ENCODE measurements at regions not wholly inside any gene's neighbourhood (a gene's known extent, or its start where the extent isn't known, plus 50 kb on each side); places are given as distances from the start of the nearest gene placed in this dataset.
"Not testable (repeated sequence)": the region's sequence is repeated elsewhere in the genome, so short reads cannot be mapped to it uniquely, and the experiment has no call there.

GRCh38 chr1:5611851-5612250 is 380.4 kb downstream of the NPHP4 start:
- DNase-seq (ENCODE audit: low read depth): no peak
- no peak overlapping the region for H3K4me3 ChIP-seq (ENCODE audit: low read depth, low read length)
- no peak for TF ChIP-seq CTCF (IDR thresholded peaks at IDR 0.05; ENCODE audit: insufficient read depth, low read depth, low read length, missing control alignments)

GRCh38 chr1:5611431-5611830 is 380.8 kb downstream of the NPHP4 start:
- H3K4me3 ChIP-seq (ENCODE audit: low read depth, low read length): no peak overlapping the region
- no peak for TF ChIP-seq CTCF (IDR thresholded peaks at IDR 0.05; ENCODE audit: insufficient read depth, low read depth, low read length, missing control alignments)
- DNase-seq (ENCODE audit: low read depth): no peak

GRCh38 chr1:5610432-5610831 is 381.8 kb downstream of the NPHP4 start:
- TF ChIP-seq CTCF (IDR thresholded peaks at IDR 0.05; ENCODE audit: insufficient read depth, low read depth, low read length, missing control alignments): no peak
- DNase-seq (ENCODE audit: low read depth): no peak

GRCh38 chr1:5603353-5604104 is 388.7 kb downstream of the NPHP4 start:
- no peak for TF ChIP-seq CTCF (IDR thresholded peaks at IDR 0.05; ENCODE audit: insufficient read depth, low read depth, low read length, missing control alignments)
- no peak for DNase-seq (ENCODE audit: low read depth)
- H3K4me3 ChIP-seq (ENCODE audit: low read depth, low read length): no peak overlapping the region

More at GRCh38 chr1:5610432-5610831, 381.8 kb downstream of the NPHP4 start:
- no peak overlapping the region for H3K4me3 ChIP-seq (ENCODE audit: low read depth, low read length)

GRCh38 chr1:5602718-5603117 is 389.5 kb downstream of the NPHP4 start:
- not testable (repeated sequence) for H3K4me3 ChIP-seq (ENCODE audit: low read depth, low read length); DNase-seq (ENCODE audit: low read depth)

GRCh38 chr1:5601516-5601915 is 390.7 kb downstream of the NPHP4 start:
- DNase-seq (ENCODE audit: low read depth): no peak
- no peak for TF ChIP-seq CTCF (IDR thresholded peaks at IDR 0.05; ENCODE audit: insufficient read depth, low read depth, low read length, missing control alignments)
- H3K4me3 ChIP-seq (ENCODE audit: low read depth, low read length): no peak overlapping the region

GRCh38 chr1:5599541-5599940 is 392.7 kb downstream of the NPHP4 start:
- no peak for TF ChIP-seq CTCF (IDR thresholded peaks at IDR 0.05; ENCODE audit: insufficient read depth, low read depth, low read length, missing control alignments)
- DNase-seq (ENCODE audit: low read depth): no peak
- no peak overlapping the region for H3K4me3 ChIP-seq (ENCODE audit: low read depth, low read length)

All from GM12865 (cell line).